Activated naive CD8-positive, alpha-beta T cell treated with anti-CD3 and anti-CD28 coated beads, Interleukin-2, amount 10 ng/mL, durations not matched to agents 7 days and 5 days (primary cell): ENCODE measurements at regions not wholly inside any gene's neighbourhood (a gene's known extent, or its start where the extent isn't known, plus 50 kb on each side); places are given as distances from the start of the nearest gene placed in this dataset.
"Not testable (repeated sequence)": the region's sequence is repeated elsewhere in the genome, so short reads cannot be mapped to it uniquely, and the experiment has no call there.

ENCODE experiments used
- ATAC-seq: fragments of 150-1000 bp; cut with Tn5 transposase; one replicate; pipeline ENCODE4 v1.10.0; 2021; ENCODE audit warnings: low read depth, moderate library complexity
- POLR2A ChIA-PET: fragments of 350-600 bp; sonication (Branson Sonifier 250); formaldehyde crosslinking; loops from one replicate; lab custom pipeline; 2021; ENCODE audit warnings: antibody characterized with exemption; lab: Charles Lee
- DNase-seq: peaks from one replicate; pipeline ENCODE4 v3.0.0; 2021
- H3K27ac Mint-ChIP-seq: one replicate; pipeline ENCODE4 v1.8.0; 2022; ENCODE audit warnings: mild to moderate bottlenecking, mixed read lengths
- H3K27me3 Mint-ChIP-seq: one replicate; pipeline ENCODE4 v1.8.0; 2022; ENCODE audit warnings: mild to moderate bottlenecking, moderate library complexity, mixed read lengths
- H3K36me3 Mint-ChIP-seq: one replicate; pipeline ENCODE4 v1.8.0; 2021; ENCODE audit warnings: mild to moderate bottlenecking, mixed read lengths
- H3K4me1 Mint-ChIP-seq: one replicate; pipeline ENCODE4 v1.8.0; 2021; ENCODE audit warnings: mixed read lengths
- H3K4me3 Mint-ChIP-seq: one replicate; pipeline ENCODE4 v1.8.0; 2022; ENCODE audit warnings: mild to moderate bottlenecking, moderate library complexity, mixed read lengths
- H3K9me3 Mint-ChIP-seq: one replicate; pipeline ENCODE4 v1.8.0; 2021; ENCODE audit warnings: mixed read lengths

DNA sequence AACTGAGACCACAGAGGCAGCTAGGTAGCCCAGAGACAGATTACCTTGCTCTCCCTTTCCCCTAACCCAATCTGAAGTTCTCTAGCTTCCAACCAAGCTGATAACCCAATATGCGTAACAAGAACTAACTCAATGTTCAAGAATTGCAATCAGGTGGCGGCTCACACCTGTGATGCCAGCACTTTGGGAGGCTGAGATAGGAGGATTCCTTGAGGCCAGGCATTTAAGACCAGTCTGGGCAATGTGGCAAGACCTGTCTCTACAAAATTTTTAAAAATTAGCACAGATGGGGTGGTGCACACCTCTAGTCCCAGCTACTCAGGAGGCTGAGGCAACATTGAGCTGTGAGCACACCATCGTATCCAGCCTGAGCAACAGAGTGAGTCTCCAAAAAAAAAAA, 86.7 kb upstream of the IPO5 start:
- no peaks in the 10 kb centered on the region for H3K9me3 Mint-ChIP-seq
- ATAC-seq: no peak
- H3K4me1 Mint-ChIP-seq: no peaks in the 10 kb centered on the region
- no peaks in the 10 kb centered on the region for H3K36me3 Mint-ChIP-seq
- no peak for DNase-seq
- H3K4me3 Mint-ChIP-seq: no peak overlapping the region
- POLR2A ChIA-PET: no interaction called here
- peaks cover 2% of the 10 kb centered on the region for H3K27me3 Mint-ChIP-seq
- no peak overlapping the region for H3K27ac Mint-ChIP-seq

DNA sequence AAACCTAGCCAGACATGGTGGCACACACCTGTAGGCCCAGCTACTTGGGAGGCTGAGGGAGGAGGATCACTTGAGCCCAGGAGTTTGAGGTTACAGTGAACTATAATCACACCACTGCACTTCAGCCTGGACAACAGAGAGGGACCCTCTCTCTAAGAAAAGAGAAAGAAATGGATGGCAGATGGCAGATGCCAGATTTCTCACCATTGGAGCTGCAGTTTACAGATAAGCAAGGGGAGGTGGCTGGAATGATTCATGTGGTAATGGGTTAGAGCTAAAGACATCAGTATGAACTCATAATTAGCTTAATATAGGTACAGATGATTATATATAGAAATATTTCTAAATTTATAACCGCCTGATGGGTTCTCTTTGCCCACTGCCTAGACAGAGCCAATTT, 80.1 kb upstream of the IPO5 start:
- peaks cover 3% of the 10 kb centered on the region for H3K27me3 Mint-ChIP-seq
- no peak overlapping the region for H3K27ac Mint-ChIP-seq
- H3K36me3 Mint-ChIP-seq: no peaks in the 10 kb centered on the region
- ATAC-seq (no peak), DNase-seq (no peak)
- H3K4me3 Mint-ChIP-seq: no peak overlapping the region
- H3K9me3 Mint-ChIP-seq: no peaks in the 10 kb centered on the region
- no peaks in the 10 kb centered on the region for H3K4me1 Mint-ChIP-seq
- POLR2A ChIA-PET: no interaction called here

DNA sequence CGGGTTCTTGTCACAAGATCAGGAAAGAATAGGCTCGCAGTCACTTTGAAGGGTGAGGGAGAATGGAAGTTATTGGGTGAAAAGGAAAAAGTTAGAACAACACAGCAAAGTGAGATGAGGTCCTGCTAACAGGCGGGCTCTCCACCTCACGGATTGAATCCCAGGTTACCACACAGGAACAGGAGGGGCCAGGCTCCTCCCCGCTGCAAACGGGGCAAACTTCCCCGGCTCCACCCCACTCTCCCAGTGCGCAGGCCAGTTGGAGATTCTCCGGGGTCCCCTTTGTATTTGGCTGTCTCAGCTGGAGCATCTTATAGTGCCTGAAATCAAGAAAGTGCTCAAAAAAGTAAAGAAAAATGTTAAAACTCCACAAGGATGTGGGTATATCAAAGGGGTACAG, 78.3 kb upstream of the IPO5 start:
- POLR2A ChIA-PET: no interaction called here
- Mint-ChIP-seq H3K9me3 (no peaks in the 10 kb centered on the region), H3K27me3 (peaks cover 5% of the 10 kb centered on the region), H3K27ac (no peak overlapping the region), H3K4me3 (no peak overlapping the region), H3K36me3 (no peaks in the 10 kb centered on the region), H3K4me1 (no peaks in the 10 kb centered on the region)
- ATAC-seq (no peak), DNase-seq (no peak)

DNA sequence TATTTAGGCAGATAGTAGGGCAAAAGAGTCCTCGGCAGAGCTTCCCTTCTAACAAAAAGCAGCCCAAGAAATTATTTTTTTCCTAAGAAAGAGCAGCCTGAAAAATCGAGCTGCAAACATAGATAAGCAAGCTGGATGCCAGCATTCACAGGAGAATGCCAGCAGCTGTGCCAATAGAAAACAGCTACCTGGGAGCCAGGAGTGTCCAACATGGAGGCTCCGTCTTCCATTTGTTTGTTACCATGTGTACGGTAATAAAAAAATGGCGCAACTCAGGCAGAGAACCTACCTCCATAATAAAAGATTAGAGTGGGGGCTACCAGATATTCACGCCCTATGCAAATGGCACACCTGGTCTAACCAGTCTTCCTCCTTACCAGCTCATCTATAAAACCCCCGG, 77.6 kb upstream of the IPO5 start:
- H3K9me3 Mint-ChIP-seq: no peaks in the 10 kb centered on the region
- no peak for DNase-seq
- H3K27me3 Mint-ChIP-seq: peaks cover 5% of the 10 kb centered on the region
- POLR2A ChIA-PET: no interaction called here
- no peak overlapping the region for H3K27ac Mint-ChIP-seq
- H3K36me3 Mint-ChIP-seq: no peaks in the 10 kb centered on the region
- no peaks in the 10 kb centered on the region for H3K4me1 Mint-ChIP-seq
- H3K4me3 Mint-ChIP-seq: no peak overlapping the region
- ATAC-seq: no peak

DNA sequence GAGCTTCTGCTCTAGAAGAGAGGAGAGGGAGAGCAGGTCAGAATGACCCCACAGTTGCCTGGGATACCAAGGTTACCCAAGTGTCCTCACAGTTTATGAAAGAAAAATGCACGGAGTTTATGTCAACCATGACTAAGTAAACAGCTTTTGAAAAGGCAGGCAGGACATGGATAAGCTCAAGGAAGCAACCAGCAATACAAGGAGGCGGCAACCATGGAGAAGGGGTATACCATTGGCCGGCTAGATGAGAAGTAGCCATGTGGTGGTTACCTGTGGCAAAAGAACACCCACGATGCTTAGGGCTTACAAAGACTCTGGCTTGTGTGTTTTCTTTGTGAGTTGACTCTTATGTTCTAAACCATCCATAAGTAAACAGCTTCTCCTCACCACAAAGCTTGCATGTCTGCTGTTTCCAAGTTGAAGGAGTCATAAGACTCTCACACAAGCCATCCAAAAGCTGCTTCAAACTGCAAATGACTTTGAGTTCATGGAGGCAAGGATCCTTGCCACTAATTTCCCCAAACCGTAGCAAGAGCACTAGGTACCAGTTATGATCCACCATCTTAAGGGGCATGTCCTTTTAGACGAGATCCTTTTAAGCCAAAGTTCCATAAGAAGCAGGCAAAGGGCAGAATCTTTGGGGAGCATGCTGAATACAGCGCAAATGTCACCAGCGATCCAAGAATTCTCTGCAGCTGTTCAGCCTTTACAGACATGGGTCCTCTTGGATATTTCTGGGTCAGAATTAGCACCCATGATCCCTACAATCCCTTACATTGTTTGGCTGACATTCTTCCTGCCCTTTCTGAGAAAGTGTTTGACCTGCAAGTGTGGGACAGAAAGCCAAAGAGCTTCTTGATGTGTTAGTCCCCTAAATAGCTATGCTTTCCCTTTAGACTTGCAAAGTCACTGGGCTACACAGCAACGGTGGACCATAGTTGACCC, 74.8 kb upstream of the IPO5 start:
- ATAC-seq (no peak), DNase-seq (no peak)
- POLR2A ChIA-PET: no interaction called here
- peaks cover 5% of the 10 kb centered on the region for H3K27me3 Mint-ChIP-seq
- H3K36me3 Mint-ChIP-seq: no peaks in the 10 kb centered on the region
- no peaks in the 10 kb centered on the region for H3K4me1 Mint-ChIP-seq
- H3K9me3 Mint-ChIP-seq: no peaks in the 10 kb centered on the region
- H3K4me3 Mint-ChIP-seq: no peak overlapping the region
- no peak overlapping the region for H3K27ac Mint-ChIP-seq

DNA sequence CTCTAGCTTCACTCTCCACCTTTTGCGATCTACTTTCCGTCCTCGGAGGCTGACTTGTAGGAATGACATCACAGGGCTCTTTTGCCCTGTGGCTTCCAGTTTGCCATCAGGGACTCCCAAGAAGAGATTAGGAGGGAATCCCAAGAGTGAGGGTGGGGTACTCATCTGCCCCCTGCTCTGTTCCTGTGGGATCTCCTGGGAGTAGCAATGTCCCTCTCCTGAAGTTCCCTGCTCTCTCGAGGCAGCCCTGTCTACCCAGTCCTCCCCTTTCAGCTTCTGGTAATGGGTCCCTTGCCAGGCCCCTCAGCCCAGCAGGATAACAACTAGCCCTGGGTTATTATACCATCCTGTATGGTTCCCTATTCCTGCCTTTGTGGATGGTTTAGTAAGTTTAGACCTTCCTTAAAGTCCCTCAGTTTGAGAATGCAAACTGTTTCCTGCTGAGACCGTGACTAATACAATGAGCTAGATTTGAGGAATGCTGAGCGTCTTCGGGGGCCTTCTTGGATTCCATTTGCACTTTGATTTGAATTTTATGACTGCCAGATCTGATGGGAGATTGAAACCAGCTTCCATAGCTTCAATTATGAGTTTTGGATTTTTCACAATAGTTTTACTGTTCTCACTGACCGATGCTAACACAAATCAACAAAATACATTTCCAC, 73.7 kb upstream of the IPO5 start:
- Mint-ChIP-seq H3K4me3 (no peak overlapping the region), H3K4me1 (no peaks in the 10 kb centered on the region), H3K36me3 (no peaks in the 10 kb centered on the region), H3K9me3 (no peaks in the 10 kb centered on the region), H3K27me3 (peaks cover 5% of the 10 kb centered on the region), H3K27ac (no peak overlapping the region)
- DNase-seq: no peak
- ATAC-seq: no peak
- POLR2A ChIA-PET: no interaction called here

DNA sequence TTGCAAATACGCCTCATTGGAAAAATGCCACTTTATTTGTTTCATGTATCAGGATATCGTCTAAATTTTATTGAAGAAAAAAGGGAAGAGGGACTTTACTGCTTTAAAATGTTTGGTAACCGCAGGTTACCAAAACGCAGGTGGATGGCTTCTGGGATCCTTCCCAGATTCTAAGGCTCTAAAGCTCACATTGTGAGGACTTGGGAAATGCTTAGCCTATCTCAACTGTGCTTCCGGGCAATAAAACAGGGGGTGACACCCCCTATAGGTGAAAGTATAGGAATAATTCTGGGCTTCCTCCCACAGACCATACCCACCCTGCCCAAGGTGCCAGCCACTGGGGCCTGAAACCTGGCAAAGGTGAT, 73.2 kb upstream of the IPO5 start:
- peaks cover 2% of the 10 kb centered on the region for H3K27me3 Mint-ChIP-seq
- no peak for ATAC-seq
- POLR2A ChIA-PET: no interaction called here
- H3K9me3 Mint-ChIP-seq: no peaks in the 10 kb centered on the region
- no peaks in the 10 kb centered on the region for H3K36me3 Mint-ChIP-seq
- no peak for DNase-seq
- no peak overlapping the region for H3K4me3 Mint-ChIP-seq
- no peaks in the 10 kb centered on the region for H3K4me1 Mint-ChIP-seq
- no peak overlapping the region for H3K27ac Mint-ChIP-seq

DNA sequence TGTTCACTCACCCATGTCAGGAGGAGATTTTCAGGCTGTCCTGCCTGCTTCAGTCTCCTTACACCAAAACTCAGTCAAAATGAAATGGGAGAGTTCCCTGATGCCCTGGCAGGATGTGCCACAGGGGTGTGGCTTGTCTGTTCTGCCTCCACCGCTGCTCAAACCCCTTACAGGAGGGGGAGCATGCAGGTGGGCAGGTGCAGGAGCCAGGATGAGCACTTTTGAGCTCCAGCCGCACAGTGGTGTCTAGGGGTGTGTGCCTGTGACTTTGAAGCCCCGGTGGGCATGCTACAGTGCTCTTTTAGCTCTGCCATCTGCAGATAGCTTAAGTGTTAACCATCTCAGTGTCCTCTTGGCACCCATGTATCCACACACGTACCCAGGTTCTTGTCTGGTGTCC, 71.9 kb upstream of the IPO5 start:
- Mint-ChIP-seq H3K27me3 (peaks cover 2% of the 10 kb centered on the region), H3K4me3 (no peak overlapping the region), H3K9me3 (no peaks in the 10 kb centered on the region), H3K4me1 (no peaks in the 10 kb centered on the region), H3K36me3 (no peaks in the 10 kb centered on the region), H3K27ac (no peak overlapping the region)
- no peak for ATAC-seq
- POLR2A ChIA-PET: no interaction called here
- no peak for DNase-seq

DNA sequence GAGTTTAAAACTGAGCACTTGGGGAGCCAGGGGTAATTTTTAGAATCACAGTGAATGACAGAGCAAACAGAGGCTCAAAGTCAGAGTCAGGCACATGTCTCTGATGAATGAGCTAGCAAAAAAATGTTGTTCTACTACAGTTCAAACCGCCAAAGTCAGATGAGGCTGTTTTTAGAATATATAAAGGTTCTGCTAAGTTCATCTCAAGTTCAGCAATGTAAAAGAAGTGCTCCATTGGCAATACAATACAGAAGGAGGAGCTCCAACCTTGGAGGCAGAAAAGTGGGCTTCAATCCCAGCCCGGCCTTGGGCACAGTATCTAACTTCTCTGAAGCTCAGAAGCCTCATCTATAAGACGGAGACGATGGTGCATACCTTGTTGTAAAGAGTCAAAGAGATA, 70.1 kb upstream of the IPO5 start:
- Mint-ChIP-seq H3K27me3 (peaks cover 2% of the 10 kb centered on the region), H3K9me3 (peaks cover 1% of the 10 kb centered on the region), H3K36me3 (no peaks in the 10 kb centered on the region), H3K4me1 (no peaks in the 10 kb centered on the region), H3K27ac (no peak overlapping the region), H3K4me3 (no peak overlapping the region)
- POLR2A ChIA-PET: no interaction called here
- DNase-seq (no peak), ATAC-seq (no peak)

DNA sequence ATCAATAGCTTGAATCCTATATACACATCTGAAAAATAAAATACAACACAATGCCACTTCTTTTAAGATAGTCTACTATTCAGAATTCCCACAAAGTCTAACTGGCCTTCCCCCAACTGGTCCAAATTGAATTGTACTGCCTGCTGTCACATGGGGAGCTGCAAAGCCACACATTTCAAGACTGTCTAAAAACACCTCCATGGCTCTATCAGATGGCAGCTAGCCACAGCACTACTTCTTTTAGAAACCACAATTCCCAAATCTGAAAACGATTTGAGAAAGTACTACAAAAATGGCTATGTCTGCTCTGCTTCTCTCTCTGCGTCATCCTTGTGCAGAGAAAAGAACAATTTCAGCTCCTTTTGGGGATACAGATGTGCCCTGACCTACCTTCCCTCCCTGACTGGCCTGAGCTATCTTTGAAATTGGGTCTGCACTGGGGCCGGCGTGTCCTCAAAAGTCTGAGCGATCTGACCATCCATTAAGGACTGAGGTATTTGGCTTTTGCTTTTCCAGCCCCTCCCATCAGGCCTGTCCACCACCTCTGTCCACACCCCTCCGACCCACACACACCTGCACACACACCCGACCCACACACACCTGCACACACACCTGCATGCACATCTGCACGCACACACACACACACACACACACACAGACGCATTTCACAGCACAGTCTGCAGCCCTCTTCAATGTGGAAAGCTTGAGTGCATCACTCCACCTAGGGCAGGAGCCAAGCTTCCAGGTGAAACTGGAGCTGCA, 68.6 kb upstream of the IPO5 start:
- POLR2A ChIA-PET: no interaction called here
- H3K27ac Mint-ChIP-seq: no peak overlapping the region
- H3K9me3 Mint-ChIP-seq: peaks cover 3% of the 10 kb centered on the region
- H3K27me3 Mint-ChIP-seq: no peaks in the 10 kb centered on the region
- ATAC-seq (no peak), DNase-seq (no peak)
- H3K4me1 Mint-ChIP-seq: no peaks in the 10 kb centered on the region
- H3K36me3 Mint-ChIP-seq: no peaks in the 10 kb centered on the region
- H3K4me3 Mint-ChIP-seq: no peak overlapping the region

DNA sequence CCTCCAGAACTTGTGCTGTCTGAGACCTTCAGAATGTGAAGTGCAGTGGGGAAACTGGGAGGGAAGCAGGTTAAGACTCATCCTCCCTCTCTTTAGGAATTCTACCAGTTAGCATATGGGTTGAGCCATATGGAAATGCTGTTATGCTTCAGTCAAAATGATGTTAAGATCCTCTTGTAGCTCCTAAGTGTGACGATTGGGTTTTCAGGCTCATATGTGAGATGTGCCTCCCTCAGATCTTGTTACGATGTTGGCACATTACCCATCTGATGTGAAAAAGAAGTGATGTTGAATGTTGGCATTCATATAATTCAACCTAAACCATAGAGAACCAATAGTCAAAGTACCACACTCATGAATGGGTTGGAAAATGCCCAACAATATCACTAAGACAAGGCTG, 67.8 kb upstream of the IPO5 start:
- Mint-ChIP-seq H3K27ac (no peak overlapping the region), H3K36me3 (no peaks in the 10 kb centered on the region), H3K4me1 (no peaks in the 10 kb centered on the region), H3K9me3 (peaks cover 3% of the 10 kb centered on the region), H3K27me3 (no peaks in the 10 kb centered on the region), H3K4me3 (no peak overlapping the region)
- POLR2A ChIA-PET: no interaction called here
- no peak for ATAC-seq
- DNase-seq: no peak

DNA sequence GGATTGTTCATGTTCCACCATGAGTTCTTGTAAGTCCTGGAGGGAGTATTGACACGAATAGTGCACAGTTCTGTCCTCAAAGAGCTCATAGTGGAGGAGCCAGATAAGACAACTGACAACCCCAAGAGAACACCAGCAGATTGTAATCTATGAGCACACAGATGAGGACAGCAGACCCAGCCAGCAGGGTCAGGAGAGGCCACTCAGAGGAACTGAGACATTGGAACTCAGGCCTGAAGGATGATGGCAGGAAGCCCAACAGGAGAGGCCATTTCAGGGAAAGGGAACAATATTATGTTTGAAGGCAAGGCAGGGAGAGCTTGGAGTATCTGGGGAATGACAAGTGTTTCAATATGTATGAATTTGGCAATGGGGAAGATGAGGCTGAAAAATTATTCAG, 63.7 kb upstream of the IPO5 start:
- H3K4me1 Mint-ChIP-seq: no peaks in the 10 kb centered on the region
- peaks cover 4% of the 10 kb centered on the region for H3K9me3 Mint-ChIP-seq
- no peaks in the 10 kb centered on the region for H3K36me3 Mint-ChIP-seq
- DNase-seq: no peak
- H3K27me3 Mint-ChIP-seq: peaks cover 6% of the 10 kb centered on the region
- no peak overlapping the region for H3K27ac Mint-ChIP-seq
- no peak for ATAC-seq
- no peak overlapping the region for H3K4me3 Mint-ChIP-seq
- POLR2A ChIA-PET: no interaction called here

DNA sequence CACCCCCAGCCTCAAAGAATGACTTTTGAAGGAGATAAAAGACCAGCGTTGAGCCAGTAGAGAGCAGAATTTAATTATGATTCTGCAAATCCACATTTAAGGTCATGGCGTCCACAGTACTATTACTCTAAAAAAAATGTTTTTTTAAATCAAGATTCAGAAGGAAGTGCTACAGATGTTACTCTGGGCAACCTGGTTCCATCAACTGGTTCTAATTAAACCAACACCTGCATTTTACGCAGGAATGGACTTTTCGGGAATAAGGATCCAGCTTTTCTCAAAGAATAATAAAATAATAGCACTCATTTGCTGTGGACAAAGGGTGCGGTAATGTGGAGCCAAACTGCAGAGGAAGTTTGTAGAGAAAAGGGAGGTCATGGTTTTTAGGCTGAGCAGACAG, 62.9 kb upstream of the IPO5 start:
- POLR2A ChIA-PET: no interaction called here
- H3K4me3 Mint-ChIP-seq: no peak overlapping the region
- H3K36me3 Mint-ChIP-seq: no peaks in the 10 kb centered on the region
- peaks cover 4% of the 10 kb centered on the region for H3K9me3 Mint-ChIP-seq
- no peak overlapping the region for H3K27ac Mint-ChIP-seq
- DNase-seq (no peak), ATAC-seq (no peak)
- H3K4me1 Mint-ChIP-seq: no peaks in the 10 kb centered on the region
- peaks cover 6% of the 10 kb centered on the region for H3K27me3 Mint-ChIP-seq

DNA sequence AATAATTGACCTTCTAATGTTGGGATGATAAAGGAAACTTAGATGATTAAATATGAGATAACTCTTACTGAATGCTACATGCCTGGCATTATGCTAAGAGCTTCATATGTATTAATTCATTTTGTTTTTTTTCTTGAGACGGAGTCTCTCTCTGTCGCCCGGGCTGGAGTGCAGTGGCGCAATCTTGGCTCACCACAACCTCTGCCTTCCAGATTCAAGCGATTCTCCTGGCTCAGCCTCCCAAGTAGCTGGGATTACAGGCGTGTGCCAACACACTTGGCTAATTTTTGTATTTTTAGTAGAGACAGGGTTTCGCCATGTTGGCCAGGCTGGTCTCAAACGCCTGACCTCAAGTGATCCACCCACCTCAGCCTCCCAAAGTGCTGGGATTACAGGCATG, 61.5 kb upstream of the IPO5 start:
- H3K27ac Mint-ChIP-seq, H3K4me3 Mint-ChIP-seq, H3K4me1 Mint-ChIP-seq, H3K36me3 Mint-ChIP-seq, POLR2A ChIA-PET, H3K9me3 Mint-ChIP-seq, DNase-seq, H3K27me3 Mint-ChIP-seq, ATAC-seq: not testable (repeated sequence)
